Right ventricle myocardium inferior (tissue), 1 donor: ENCODE measurements at regions not wholly inside any gene's neighbourhood (a gene's known extent, or its start where the extent isn't known, plus 50 kb on each side); places are given as distances from the start of the nearest gene placed in this dataset.

Source experiments
- ATAC-seq: fragments of 200-7000 bp; cut with Tn5 transposase; one replicate; pipeline ENCODE4 v1.9.1; 2020; ENCODE audit warnings: mild to moderate bottlenecking, moderate library complexity
- DNase-seq: peaks from one replicate; pipeline ENCODE4 v3.0.0; 2021; ENCODE audit errors: missing footprints
- intact Hi-C: fragments of 100-400 bp; cut with DNase I; formaldehyde crosslinking; loops from one replicate; pipeline ENCODE4 v1.11.0; 2022
- donor health status: DM: no; HTN: yes; CAD: no; lungs with severe emphysema.

GRCh38 chr12:92546635-92547348, 156.0 kb upstream of the PLEKHG7 start:
- intact Hi-C loops = no loop called here
- no peak for ATAC-seq
- DNase-seq = no peak

GRCh38 chr12:92546259-92546634, 156.5 kb upstream of the PLEKHG7 start:
- intact Hi-C loops = no loop called here
- no peak for ATAC-seq

GRCh38 chr12:92544322-92544721, 158.5 kb upstream of the PLEKHG7 start:
- no peak for ATAC-seq
- no peak for DNase-seq
- intact Hi-C loops = no loop called here

More at GRCh38 chr12:92546259-92546634, 156.5 kb upstream of the PLEKHG7 start:
- no peak for DNase-seq

- ATAC-seq (no peak), DNase-seq (no peak)
- intact Hi-C loops = no loop called here
These were observed 158.9 kb upstream of the PLEKHG7 start for GRCh38 chr12:92543840-92544239.

GRCh38 chr12:92543359-92543758, 159.4 kb upstream of the PLEKHG7 start:
- intact Hi-C loops = no loop called here
- no peak for DNase-seq
- ATAC-seq = no peak

- no peak for DNase-seq
- no peak for ATAC-seq
- intact Hi-C loops = no loop called here
These were observed 161.1 kb upstream of the PLEKHG7 start for GRCh38 chr12:92541731-92542130.

- DNase-seq (no peak), ATAC-seq (peak; percentile 6)
- intact Hi-C loops = no loop called here
These were observed 161.9 kb upstream of the PLEKHG7 start for GRCh38 chr12:92540782-92541423.

GRCh38 chr12:92539976-92540781, 162.6 kb upstream of the PLEKHG7 start:
- ATAC-seq = peak; percentile 40
- intact Hi-C loops = no loop called here
- no peak for DNase-seq

GRCh38 chr12:92539110-92539749, 163.6 kb upstream of the PLEKHG7 start:
- intact Hi-C loops = no loop called here
- no peak for DNase-seq
- peak; percentile 16 for ATAC-seq

GRCh38 chr12:92537290-92537960, 165.4 kb upstream of the PLEKHG7 start:
- intact Hi-C loops = no loop called here
- DNase-seq = no peak
- no peak for ATAC-seq

- ATAC-seq (no peak), DNase-seq (no peak)
- intact Hi-C loops = no loop called here
These were observed 166.8 kb upstream of the PLEKHG7 start for GRCh38 chr12:92535961-92536360.

- ATAC-seq (peak; percentile 23), DNase-seq (no peak)
These were observed 169.4 kb upstream of the PLEKHG7 start for GRCh38 chr12:92533280-92533890.

GRCh38 chr12:92530706-92531105, 172.1 kb upstream of the PLEKHG7 start:
- intact Hi-C loops = no loop called here
- ATAC-seq (no peak), DNase-seq (no peak)

More at GRCh38 chr12:92533280-92533890, 169.4 kb upstream of the PLEKHG7 start:
- intact Hi-C loops = no loop called here

GRCh38 chr12:92529944-92530343, 172.8 kb upstream of the PLEKHG7 start:
- DNase-seq = no peak
- intact Hi-C loops = no loop called here
- no peak for ATAC-seq

- intact Hi-C loops = no loop called here
- no peak for DNase-seq
- no peak for ATAC-seq
These were observed 174.2 kb upstream of the PLEKHG7 start for GRCh38 chr12:92528586-92528985.

GRCh38 chr12:92528097-92528496, 174.7 kb upstream of the PLEKHG7 start:
- ATAC-seq (no peak), DNase-seq (no peak)
- intact Hi-C loops = no loop called here

- intact Hi-C loops = no loop called here
- ATAC-seq (no peak), DNase-seq (no peak)
These were observed 178.3 kb upstream of the PLEKHG7 start for GRCh38 chr12:92524489-92524888.

- ATAC-seq = no peak
- no peak for DNase-seq
- intact Hi-C loops = no loop called here
These were observed 182.3 kb upstream of the PLEKHG7 start for GRCh38 chr12:92520511-92520910.
